NB4 (cell line): ENCODE measurements at regions not wholly inside any gene's neighbourhood (a gene's known extent, or its start where the extent isn't known, plus 50 kb on each side); places are given as distances from the start of the nearest gene placed in this dataset.

Experiments
- DNase-seq: peaks from one replicate; pipeline ENCODE4 v3.0.0; 2010; ENCODE audit warnings: low read depth
- H3K4me3 ChIP-seq: one replicate; pipeline ENCODE4 v1.5.1; 2011; ENCODE audit warnings: mild to moderate bottlenecking, low read depth, low read length, moderate library complexity
- CTCF ChIP-seq: IDR thresholded peaks from one replicate; pipeline ENCODE4 v1.5.1; 2012; ENCODE audit warnings: low read depth, low read length
- MAX ChIP-seq: IDR thresholded peaks from 2 replicates; pipeline ENCODE4 v1.6.1; 2011; ENCODE audit warnings: low read depth, low read length
- MYC ChIP-seq: IDR thresholded peaks from 2 replicates; pipeline ENCODE4 v1.6.1; 2011; ENCODE audit warnings: low read depth, low read length
- POLR2A ChIP-seq: IDR thresholded peaks from 2 replicates; pipeline ENCODE4 v1.6.1; 2011; ENCODE audit warnings: mild to moderate bottlenecking; ENCODE audit not compliant: insufficient read length; ENCODE audit errors: extremely low read depth

- H3K4me3 ChIP-seq: no peak overlapping the region
- TF ChIP-seq POLR2A (no peak), MAX (no peak), MYC (no peak), CTCF (no peak)
- no peak for DNase-seq
These were observed 106.6 kb upstream of the LRFN2 start for GRCh38 chr6:40693768-40694167.

GRCh38 chr6:40692337-40692736 lies 105.2 kb upstream of the LRFN2 start:
- no peak overlapping the region for H3K4me3 ChIP-seq
- DNase-seq: no peak
- TF ChIP-seq CTCF (no peak), POLR2A (no peak), MAX (no peak), MYC (no peak)

- H3K4me3 ChIP-seq: no peak overlapping the region
- DNase-seq: no peak
- TF ChIP-seq POLR2A (no peak), CTCF (no peak), MYC (no peak), MAX (no peak)
These were observed 102.0 kb upstream of the LRFN2 start for GRCh38 chr6:40689185-40689584.

GRCh38 chr6:40688214-40688761 lies 101.1 kb upstream of the LRFN2 start:
- no peak for TF ChIP-seq POLR2A
- no peak for TF ChIP-seq CTCF
- no peak for TF ChIP-seq MYC
- TF ChIP-seq MAX: no peak
- no peak for DNase-seq
- H3K4me3 ChIP-seq: no peak overlapping the region

GRCh38 chr6:40685862-40686261 lies 98.7 kb upstream of the LRFN2 start:
- TF ChIP-seq MAX (no peak), CTCF (no peak), POLR2A (no peak), MYC (no peak)
- H3K4me3 ChIP-seq: no peak overlapping the region
- DNase-seq: no peak

- no peak for TF ChIP-seq CTCF
- TF ChIP-seq MYC: no peak
- TF ChIP-seq POLR2A: no peak
- TF ChIP-seq MAX: no peak
- H3K4me3 ChIP-seq: no peak overlapping the region
- DNase-seq: no peak
These were observed 94.5 kb upstream of the LRFN2 start for GRCh38 chr6:40681622-40682021.
